Adrenal gland (tissue), 5 donors: ENCODE measurements at regions not wholly inside any gene's neighbourhood (a gene's known extent, or its start where the extent isn't known, plus 50 kb on each side); places are given as distances from the start of the nearest gene placed in this dataset.

Experiments used
- CTCF ChIP-seq, 6 experiments: fragments of 450-650 bp in 4 of 6; fragments of 200-600 bp in 2 of 6; sonication (generic) in 1 of 6; IDR thresholded peaks; 1 replicate in 5 of 6; 2 replicates in 1 of 6; pipeline versions ENCODE4 v1.5.1 to v1.8.0; 2016 to 2021; ENCODE audit warnings: antibody characterized with exemption in 6 of 6, mild to moderate bottlenecking in 2 of 6, moderate library complexity in 1 of 6
- POLR2A ChIP-seq, 2 donors: fragments of 450-650 bp; IDR thresholded peaks; one replicate each; pipeline ENCODE4 v1.6.1; 2017; ENCODE audit warnings: antibody characterized with exemption in 2 of 2, mild to moderate bottlenecking in 2 of 2, moderate library complexity in 1 of 2
- donor health status: DM: no; HTN: no; CAD: no.

DNA sequence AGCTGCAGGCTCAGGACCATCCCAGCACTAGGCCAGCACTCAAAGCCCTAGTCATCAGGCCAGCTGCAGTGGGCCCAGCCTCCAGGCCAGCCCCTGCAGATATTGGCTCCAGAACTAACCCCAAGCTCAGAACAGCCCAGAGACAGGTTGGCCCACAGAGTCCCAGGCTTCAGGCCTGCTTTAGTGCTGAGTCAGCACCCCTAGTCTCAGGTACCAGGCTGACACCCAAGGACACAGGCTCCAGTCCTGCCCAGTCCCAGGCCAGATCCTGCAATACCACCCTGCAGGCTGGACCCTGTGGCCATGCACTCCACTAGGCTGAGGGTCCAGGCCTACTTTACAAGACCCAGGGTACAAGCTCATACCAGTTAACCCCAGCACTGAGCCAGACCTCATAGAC, 234.4 kb upstream of the GPRIN3 start:
- TF ChIP-seq CTCF (IDR thresholded peaks at IDR 0.05) (no peak), POLR2A (IDR thresholded peaks at IDR 0.05) (no peak)
